GM18511 (cell line): ENCODE measurements at regions not wholly inside any gene's neighbourhood (a gene's known extent, or its start where the extent isn't known, plus 50 kb on each side); places are given as distances from the start of the nearest gene placed in this dataset.
"Not testable (repeated sequence)": the region's sequence is repeated elsewhere in the genome, so short reads cannot be mapped to it uniquely, and the experiment has no call there.

Experiments used
- ATAC-seq: cut with Tn5 transposase; IDR thresholded peaks from one replicate; pipeline ENCODE4 v1.9.1; 2021; ENCODE audit warnings: mild to moderate bottlenecking, moderate library complexity; ENCODE audit not compliant: unreplicated experiment

GRCh38 chr5:104512063-104512825, 949.7 kb upstream of the NUDT12 start:
- ATAC-seq = no peak

DNA sequence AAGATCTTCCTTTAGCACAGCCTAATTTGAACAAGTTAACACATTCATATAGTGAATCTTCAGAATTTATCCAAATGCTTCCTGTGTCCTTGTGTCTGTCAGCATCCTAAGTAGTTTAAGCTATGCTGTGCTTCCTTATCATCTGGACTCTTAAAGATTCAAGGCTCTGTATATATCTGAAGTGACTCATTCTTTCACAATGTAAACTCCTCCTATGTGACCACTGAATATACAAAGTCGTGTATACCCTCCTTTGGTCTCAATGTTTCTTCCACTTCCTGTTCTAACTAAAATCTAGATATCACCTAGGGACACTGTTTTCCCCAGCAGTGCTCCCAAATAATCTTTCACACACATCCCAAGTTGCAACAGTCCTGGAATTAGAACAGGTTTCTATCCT, 935.7 kb upstream of the NUDT12 start:
- no peak for ATAC-seq

GRCh38 chr5:104494083-104494482, 931.5 kb upstream of the NUDT12 start:
- ATAC-seq = no peak

DNA sequence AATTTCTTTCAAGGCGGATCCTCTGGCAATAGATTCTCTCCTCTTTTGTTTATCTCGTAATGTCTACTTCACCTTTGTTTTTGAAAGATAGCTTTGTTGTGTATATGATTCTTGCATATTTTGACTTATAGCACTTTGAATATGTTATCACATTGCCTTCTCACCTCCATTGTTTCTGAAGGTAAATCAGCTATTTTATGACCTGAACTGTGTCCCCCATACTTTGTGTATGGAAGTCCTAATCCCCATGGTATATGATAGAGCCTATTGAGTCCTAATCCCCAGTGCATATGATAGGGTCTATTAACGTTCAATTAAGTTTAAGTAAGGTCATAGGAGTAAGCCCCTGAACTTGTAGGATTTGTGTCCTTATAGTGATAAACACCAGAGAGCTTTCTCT, 910.2 kb upstream of the NUDT12 start:
- no peak for ATAC-seq

DNA sequence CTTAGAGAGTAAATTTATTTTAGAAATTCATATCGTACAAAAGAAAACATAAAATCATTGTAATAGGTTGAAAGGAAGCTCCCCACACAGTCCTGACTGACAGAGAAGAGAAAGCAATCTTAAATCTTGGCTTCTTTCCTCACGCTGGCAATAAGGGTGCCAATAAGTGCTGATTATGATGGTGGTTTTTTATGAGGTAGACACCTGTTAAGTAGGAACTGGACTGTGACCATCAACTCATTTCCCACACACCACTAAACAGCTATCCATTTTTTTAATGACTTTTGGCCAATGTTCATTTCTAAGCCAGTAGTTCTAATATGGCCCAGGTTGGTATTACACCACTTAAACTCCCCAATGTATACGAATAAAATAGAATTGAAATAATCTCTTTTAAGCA, 893.5 kb upstream of the NUDT12 start:
- ATAC-seq = no peak

DNA sequence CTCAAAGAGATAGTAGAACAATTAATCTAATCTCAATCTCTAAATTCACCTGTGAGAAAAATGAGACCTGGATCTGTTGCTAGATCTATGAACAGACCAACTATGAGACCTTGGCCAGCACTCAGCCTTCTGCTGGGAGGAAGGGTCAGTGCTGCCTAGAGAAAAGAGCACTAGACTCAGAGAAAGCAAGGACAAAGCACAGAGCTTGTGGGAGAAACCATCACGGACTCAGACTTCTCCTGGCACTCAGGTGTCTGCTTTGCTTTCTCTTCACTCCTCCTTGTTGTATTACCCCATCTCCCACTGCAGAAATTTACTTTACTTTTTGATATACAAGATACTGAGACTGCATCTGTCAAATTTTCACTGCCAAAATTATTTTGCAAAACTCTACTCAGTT, 890.0 kb upstream of the NUDT12 start:
- ATAC-seq = no peak

DNA sequence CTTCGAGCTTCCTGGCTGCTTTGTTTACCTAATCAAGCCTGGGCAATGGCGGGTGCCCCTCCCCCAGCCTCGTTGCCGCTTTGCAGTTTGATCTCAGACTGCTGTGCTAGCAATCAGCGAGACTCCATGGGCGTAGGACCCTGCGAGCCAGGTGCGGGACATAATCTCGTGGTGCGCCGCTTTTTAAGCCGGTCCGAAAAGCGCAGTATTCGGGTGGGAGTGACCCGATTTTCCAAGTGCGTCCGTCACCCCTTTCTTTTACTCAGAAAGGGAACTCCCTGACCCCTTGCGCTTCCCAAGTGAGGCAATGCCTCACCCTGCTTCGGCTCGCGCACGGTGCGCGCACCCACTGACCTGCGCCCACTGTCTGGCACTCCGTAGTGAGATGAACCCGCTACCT, 889.3 kb upstream of the NUDT12 start:
- ATAC-seq = not testable (repeated sequence)

GRCh38 chr5:104444656-104445055, 882.1 kb upstream of the NUDT12 start:
- ATAC-seq = no peak

- ATAC-seq = no peak
These were observed 881.1 kb upstream of the NUDT12 start for GRCh38 chr5:104443706-104444105.

GRCh38 chr5:104431981-104432380, 869.4 kb upstream of the NUDT12 start:
- no peak for ATAC-seq

- no peak for ATAC-seq
These were observed 868.5 kb upstream of the NUDT12 start for GRCh38 chr5:104431002-104431620.

DNA sequence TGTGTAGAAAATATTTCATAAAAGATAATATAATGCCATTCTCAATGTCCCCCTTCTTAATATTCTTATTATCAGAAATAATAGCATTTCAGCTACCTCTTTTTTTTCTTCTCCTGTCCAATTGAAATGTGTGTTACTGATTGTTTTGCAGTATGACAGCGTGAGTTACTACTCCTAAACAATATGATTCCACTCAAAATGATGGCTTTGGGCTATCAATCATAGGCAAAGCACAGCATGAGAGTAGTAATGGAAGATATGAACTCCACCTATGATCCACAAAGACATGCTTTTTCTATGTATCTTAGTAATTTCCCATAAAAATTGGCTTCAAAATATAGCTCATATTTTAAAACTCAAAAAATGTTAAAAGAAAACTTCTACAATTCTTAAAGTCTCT, 867.3 kb upstream of the NUDT12 start:
- ATAC-seq = no peak

- no peak for ATAC-seq
These were observed 858.8 kb upstream of the NUDT12 start for GRCh38 chr5:104421431-104421830.

GRCh38 chr5:104418056-104418455, 855.5 kb upstream of the NUDT12 start:
- ATAC-seq = no peak

DNA sequence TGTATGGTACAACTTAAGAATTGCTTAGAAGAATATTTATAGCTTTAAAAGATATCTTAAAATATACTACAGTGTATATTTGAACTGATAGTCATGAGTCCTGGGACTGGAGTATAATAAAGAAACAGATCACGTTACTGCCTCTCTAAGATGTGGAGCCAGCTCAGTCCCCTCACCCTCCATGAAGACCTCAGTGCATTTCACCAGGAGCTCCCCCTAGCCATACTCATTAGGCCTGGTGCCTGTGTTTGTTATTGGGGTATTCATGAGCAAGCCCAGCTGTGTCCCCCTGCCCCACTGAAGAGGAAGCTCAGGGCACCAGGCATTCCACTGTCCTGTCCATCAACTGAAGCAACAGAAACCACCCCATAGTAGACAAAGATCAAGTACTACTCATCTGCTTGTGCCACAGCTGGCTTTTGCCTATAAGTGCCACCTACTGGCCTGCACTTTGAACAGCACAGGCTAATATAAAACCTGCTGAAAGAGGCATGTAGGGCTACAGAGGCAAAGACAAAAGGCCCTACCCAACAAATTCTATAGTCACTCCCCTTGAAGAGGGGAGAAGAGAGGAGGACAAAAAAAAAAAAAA, 850.2 kb upstream of the NUDT12 start:
- peak; percentile 59 for ATAC-seq

DNA sequence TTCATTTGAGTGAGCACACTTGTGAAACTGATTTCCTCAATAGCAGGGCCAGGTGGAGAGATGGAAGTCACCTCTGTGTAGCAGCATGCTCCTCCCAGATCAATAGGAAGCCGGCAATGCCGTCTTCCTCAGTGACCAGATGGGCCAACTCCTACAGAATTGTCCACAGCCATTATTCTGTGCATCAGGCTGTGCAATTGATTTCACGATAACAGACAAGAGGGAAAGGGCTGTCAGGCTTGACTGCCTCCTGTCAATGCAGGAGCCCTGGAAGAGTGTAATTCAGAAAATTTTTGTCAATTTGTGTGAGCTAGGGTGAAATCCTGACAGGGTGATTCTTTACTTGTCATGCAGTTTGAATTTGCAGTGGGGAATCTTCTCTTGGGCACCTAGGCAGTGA, 838.4 kb upstream of the NUDT12 start:
- ATAC-seq = no peak

DNA sequence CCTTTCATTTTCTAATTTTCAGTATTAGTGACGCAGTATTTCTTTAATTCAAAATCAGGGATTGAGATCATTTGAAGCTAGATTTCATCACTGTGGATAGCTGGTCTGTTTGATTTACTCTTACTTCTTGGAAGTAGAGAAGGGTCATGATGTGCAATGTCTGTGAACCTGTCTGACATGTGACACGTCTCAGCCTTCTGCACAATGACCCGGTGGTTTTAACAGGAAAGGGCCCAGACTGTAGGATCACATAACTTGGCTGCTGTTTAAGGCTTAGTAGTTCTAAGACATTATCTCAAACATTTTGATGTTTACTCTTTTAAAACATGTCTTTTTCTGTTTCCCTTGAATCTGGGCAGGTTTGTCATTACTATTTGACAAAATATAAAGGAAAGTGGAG, 823.3 kb upstream of the NUDT12 start:
- ATAC-seq = no peak

GRCh38 chr5:104375345-104375744, 812.8 kb upstream of the NUDT12 start:
- ATAC-seq = no peak

DNA sequence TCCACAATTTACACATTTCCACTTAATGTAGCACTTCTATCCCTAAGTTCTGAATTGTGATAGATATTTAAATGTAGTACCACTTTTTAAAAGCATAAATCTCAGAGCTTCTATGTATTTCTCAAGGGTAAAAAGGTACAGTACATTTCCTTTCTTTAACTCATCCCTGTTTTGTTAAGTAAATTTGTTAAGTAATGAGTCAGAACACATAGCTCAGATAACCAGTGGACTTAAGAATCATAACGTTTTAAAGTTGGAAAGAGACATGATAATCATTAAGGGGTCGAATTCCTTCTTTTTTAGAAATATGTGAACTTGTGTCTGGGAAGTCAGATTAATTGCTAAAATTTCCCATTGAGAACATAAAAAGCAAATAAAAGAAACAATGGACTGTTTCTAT, 810.2 kb upstream of the NUDT12 start:
- no peak for ATAC-seq

DNA sequence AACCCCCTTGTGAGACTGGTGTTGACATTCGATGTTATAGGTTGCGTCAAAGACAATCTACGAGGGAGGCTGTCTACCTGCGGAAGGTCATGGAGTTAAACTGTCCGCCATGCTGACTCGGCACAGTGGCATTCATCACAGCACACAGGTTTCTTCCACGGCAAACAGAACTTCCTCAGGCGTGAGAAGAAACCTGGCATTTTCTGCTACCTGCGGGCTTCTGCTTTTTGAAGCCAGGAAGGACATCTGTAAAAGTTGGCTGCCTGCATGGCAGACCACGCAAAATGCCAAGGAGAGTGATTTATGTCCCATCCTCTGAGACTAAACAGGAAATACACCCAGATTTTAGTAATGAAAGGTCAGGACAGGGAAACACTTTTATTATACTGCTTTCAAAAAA, 809.8 kb upstream of the NUDT12 start:
- ATAC-seq = no peak

GRCh38 chr5:104370523-104370922, 807.9 kb upstream of the NUDT12 start:
- ATAC-seq = no peak

DNA sequence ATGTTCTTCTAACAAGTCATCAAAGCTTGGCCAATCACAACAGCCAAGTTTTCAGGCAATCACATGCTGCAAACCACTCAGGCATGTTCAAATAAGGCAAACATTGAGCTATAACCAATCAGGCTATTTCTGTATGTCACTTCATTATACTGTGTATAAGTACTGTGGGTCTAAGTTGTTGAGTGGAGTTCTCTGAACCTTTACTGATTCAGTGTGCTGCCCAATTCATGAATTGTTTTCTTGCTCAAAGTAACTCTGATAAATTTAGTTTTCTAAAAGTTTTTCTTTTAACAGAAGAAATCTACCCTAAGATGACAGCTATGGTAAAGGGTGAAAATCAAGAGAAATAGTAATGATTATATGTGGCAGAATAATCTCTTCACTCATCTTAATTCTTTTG, 805.4 kb upstream of the NUDT12 start:
- ATAC-seq = no peak
